CD14-positive monocyte (primary cell): ENCODE measurements at regions not wholly inside any gene's neighbourhood (a gene's known extent, or its start where the extent isn't known, plus 50 kb on each side); places are given as distances from the start of the nearest gene placed in this dataset.

Experiments
- DNase-seq, 3 donors: peaks; one replicate each; pipeline ENCODE4 v3.0.0-alpha.2; 2011 to 2022
- H2AFZ ChIP-seq: 2 replicates; pipeline ENCODE4 v1.6.0; 2012; ENCODE audit warnings: mild to moderate bottlenecking, low read depth, low read length, inconsistent platforms; ENCODE audit not compliant: insufficient read depth, poor library complexity, severe bottlenecking
- H3K27ac ChIP-seq, 2 donors: 1 replicate in 1 of 2; 2 replicates in 1 of 2; pipeline ENCODE4 v1.5.1; 2012 to 2013; ENCODE audit warnings: low read length in 2 of 2, control low read depth in 1 of 2, inconsistent platforms in 1 of 2, low read depth in 1 of 2, mild to moderate bottlenecking in 1 of 2
- H3K27me3 ChIP-seq, 2 donors: one replicate each; pipeline versions ENCODE4 v1.6.0 to v1.6.1; 2011 to 2013; ENCODE audit warnings: low read length in 2 of 2; ENCODE audit not compliant: control insufficient read depth in 2 of 2, insufficient read depth in 2 of 2
- H3K36me3 ChIP-seq, 2 donors: replicated peaks in 1 of 2; 1 replicate in 1 of 2; 2 replicates in 1 of 2; pipeline versions ENCODE4 v1.5.1 to v1.6.1; 2012 to 2013; ENCODE audit warnings: low read length in 2 of 2, control low read depth in 1 of 2, inconsistent platforms in 1 of 2, mild to moderate bottlenecking in 1 of 2; ENCODE audit not compliant: insufficient read depth in 2 of 2, control insufficient read depth in 1 of 2
- H3K4me1 ChIP-seq, 2 donors: 1 replicate in 1 of 2; 2 replicates in 1 of 2; pipeline versions ENCODE4 v1.5.1 to v1.6.1; 2012 to 2013; ENCODE audit warnings: low read length in 2 of 2, control low read depth in 1 of 2, inconsistent platforms in 1 of 2, mild to moderate bottlenecking in 1 of 2, moderate library complexity in 1 of 2; ENCODE audit not compliant: insufficient read depth in 2 of 2, control insufficient read depth in 1 of 2
- H3K4me2 ChIP-seq: replicated peaks from 2 replicates; pipeline ENCODE3; 2012; ENCODE audit warnings: low read length, moderate library complexity, mild to moderate bottlenecking; ENCODE audit not compliant: poor library complexity, severe bottlenecking; ENCODE audit errors: extremely low read depth
- H3K4me3 ChIP-seq, 3 experiments: fragments of 200-600 bp in 1 of 3; sonication (generic) in 1 of 3; replicated peaks in 1 of 3; 1 replicate in 2 of 3; 2 replicates in 1 of 3; pipeline ENCODE4 v1.5.1; 2011 to 2013; ENCODE audit warnings: low read length in 3 of 3, mild to moderate bottlenecking in 3 of 3, control low read depth in 2 of 3, low read depth in 2 of 3, inconsistent platforms in 1 of 3, moderate library complexity in 1 of 3
- H3K79me2 ChIP-seq: 2 replicates; pipeline ENCODE4 v1.6.0; 2012; ENCODE audit warnings: mild to moderate bottlenecking, control low read depth, inconsistent platforms, low read length, moderate library complexity; ENCODE audit not compliant: insufficient read depth
- H3K9ac ChIP-seq: 2 replicates; pipeline ENCODE4 v1.6.0; 2017; ENCODE audit warnings: low read length, mild to moderate bottlenecking; ENCODE audit not compliant: insufficient read depth, poor library complexity, severe bottlenecking
- H3K9me3 ChIP-seq, 2 donors: replicated peaks in 1 of 2; 1 replicate in 1 of 2; 2 replicates in 1 of 2; pipeline versions ENCODE4 v1.5.1 to v1.6.1; 2012 to 2013; ENCODE audit warnings: low read length in 2 of 2, control low read depth in 1 of 2; ENCODE audit not compliant: control insufficient read depth in 1 of 2, insufficient read depth in 1 of 2
- H4K20me1 ChIP-seq: 2 replicates; pipeline ENCODE4 v1.6.0; 2012; ENCODE audit warnings: mild to moderate bottlenecking, low read length, control low read depth, moderate library complexity; ENCODE audit not compliant: insufficient read depth
- H3K27ac Mint-ChIP-seq, 7 donors: one replicate each; pipeline ENCODE4 v1.8.0; 2020; ENCODE audit warnings: mild to moderate bottlenecking in 7 of 7, mixed read lengths in 7 of 7, moderate library complexity in 6 of 7, inconsistent platforms in 2 of 7
- H3K27me3 Mint-ChIP-seq, 3 donors: one replicate each; pipeline ENCODE4 v1.8.0; 2021 to 2022; ENCODE audit warnings: low read depth in 3 of 3, mild to moderate bottlenecking in 3 of 3, mixed read lengths in 3 of 3, moderate library complexity in 3 of 3, inconsistent platforms in 1 of 3
- H3K36me3 Mint-ChIP-seq, 2 donors: one replicate each; pipeline ENCODE4 v1.8.0; 2020; ENCODE audit warnings: mixed read lengths in 2 of 2, inconsistent platforms in 1 of 2, mild to moderate bottlenecking in 1 of 2
- H3K4me1 Mint-ChIP-seq: one replicate; pipeline ENCODE4 v1.8.0; 2020; ENCODE audit warnings: mild to moderate bottlenecking, mixed read lengths
- H3K4me3 Mint-ChIP-seq, 2 donors: one replicate each; pipeline ENCODE4 v1.8.0; 2020; ENCODE audit warnings: mild to moderate bottlenecking in 2 of 2, mixed read lengths in 2 of 2, moderate library complexity in 1 of 2
- H3K9me3 Mint-ChIP-seq, 7 donors: one replicate each; pipeline ENCODE4 v1.8.0; 2020 to 2022; ENCODE audit warnings: mixed read lengths in 7 of 7, mild to moderate bottlenecking in 6 of 7, moderate library complexity in 6 of 7, inconsistent platforms in 2 of 7
- WGBS: methylation state at CpG from one replicate; pipeline ENCODE4 v1.1.5; 2013; ENCODE audit warnings: missing lambda C conversion rate; ENCODE audit not compliant: insufficient coverage; 5-methylcytosine and 5-hydroxymethylcytosine counted together
- intact Hi-C, 2 donors: fragments of 100-400 bp; cut with micrococcal nuclease; formaldehyde crosslinking; loops; one replicate each; pipeline versions ENCODE4 v1.15.0 to v1.15.1; 2023
- TF ChIP-seq, protein P1 (sequence below): fragments of 200-600 bp; IDR thresholded peaks from one replicate; pipeline ENCODE4 v1.8.0; 2022; ENCODE audit warnings: antibody characterized with exemption, mild to moderate bottlenecking

DNA sequence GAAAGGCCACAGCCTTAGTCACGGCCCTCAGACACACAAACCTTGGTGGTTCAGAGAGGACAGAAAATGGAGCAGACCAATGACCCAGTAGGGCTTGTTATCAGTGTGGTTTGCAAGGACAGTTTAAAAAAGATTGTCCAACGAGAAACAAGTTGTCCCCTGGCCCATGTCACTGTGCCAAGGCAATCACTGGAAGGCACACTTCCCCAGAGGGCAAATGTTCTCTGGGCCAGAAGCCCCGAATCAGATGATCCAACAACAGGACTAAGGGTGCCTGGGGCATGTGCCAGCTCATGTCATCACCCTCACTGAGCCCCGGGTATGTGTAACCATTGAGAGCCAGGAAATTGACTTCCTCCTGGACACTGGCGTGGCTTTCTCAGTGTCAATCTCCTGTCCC lies 950.1 kb upstream of the CTNND2 start:
- Histone ChIP-seq H3K27ac (no peak overlapping the region), H2AFZ (no peak overlapping the region), H3K4me3 (no peak overlapping the region), H3K9ac (no peak overlapping the region), H3K9me3 (peaks cover 9 to 16% of the 10 kb centered on the region in 2 donors), H3K79me2 (no peaks in the 10 kb centered on the region), H4K20me1 (no peaks in the 10 kb centered on the region), H3K4me1 (no peaks in the 10 kb centered on the region), H3K36me3 (no peaks in the 10 kb centered on the region), H3K4me2 (no peak overlapping the region), H3K27me3 (no peaks in the 10 kb centered on the region)
- TF ChIP-seq, protein P1, sequence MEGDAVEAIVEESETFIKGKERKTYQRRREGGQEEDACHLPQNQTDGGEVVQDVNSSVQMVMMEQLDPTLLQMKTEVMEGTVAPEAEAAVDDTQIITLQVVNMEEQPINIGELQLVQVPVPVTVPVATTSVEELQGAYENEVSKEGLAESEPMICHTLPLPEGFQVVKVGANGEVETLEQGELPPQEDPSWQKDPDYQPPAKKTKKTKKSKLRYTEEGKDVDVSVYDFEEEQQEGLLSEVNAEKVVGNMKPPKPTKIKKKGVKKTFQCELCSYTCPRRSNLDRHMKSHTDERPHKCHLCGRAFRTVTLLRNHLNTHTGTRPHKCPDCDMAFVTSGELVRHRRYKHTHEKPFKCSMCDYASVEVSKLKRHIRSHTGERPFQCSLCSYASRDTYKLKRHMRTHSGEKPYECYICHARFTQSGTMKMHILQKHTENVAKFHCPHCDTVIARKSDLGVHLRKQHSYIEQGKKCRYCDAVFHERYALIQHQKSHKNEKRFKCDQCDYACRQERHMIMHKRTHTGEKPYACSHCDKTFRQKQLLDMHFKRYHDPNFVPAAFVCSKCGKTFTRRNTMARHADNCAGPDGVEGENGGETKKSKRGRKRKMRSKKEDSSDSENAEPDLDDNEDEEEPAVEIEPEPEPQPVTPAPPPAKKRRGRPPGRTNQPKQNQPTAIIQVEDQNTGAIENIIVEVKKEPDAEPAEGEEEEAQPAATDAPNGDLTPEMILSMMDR: no peak
- intact Hi-C loops: no loop called here
- no peak overlapping the region for H3K4me3 Mint-ChIP-seq
- H3K27me3 Mint-ChIP-seq: no peaks in the 10 kb centered on the region
- H3K36me3 Mint-ChIP-seq: no peaks in the 10 kb centered on the region
- no peaks in the 10 kb centered on the region for H3K4me1 Mint-ChIP-seq
- H3K27ac Mint-ChIP-seq: no peak overlapping the region
- 74% methylated on average over 4 of the region's 5 CpGs for WGBS
- peaks cover 3 to 20% (median 11%) of the 10 kb centered on the region in 7 donors for H3K9me3 Mint-ChIP-seq
- no peak for DNase-seq

DNA sequence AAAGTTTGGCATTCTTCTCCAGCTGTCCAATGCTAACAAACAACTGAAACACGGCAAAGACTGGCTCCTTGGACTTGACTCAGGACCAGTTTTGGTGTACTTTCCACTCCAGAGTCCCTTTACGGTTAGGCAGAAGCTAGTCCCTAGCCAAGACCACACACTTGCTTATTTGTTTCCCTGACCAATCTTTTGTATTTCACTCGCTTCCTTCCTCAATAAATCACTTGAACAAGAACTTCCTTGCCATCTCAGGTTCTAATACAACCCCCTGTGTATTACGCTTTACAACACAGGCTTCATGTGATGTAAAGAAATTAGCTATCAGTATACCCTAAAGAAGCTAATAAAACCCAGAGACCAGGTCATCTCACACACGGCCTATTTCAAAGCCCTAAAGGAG lies 947.5 kb upstream of the CTNND2 start:
- H3K9ac ChIP-seq: no peak overlapping the region
- no peaks in the 10 kb centered on the region for H3K36me3 ChIP-seq
- 15% methylated on average over 2 of the region's 5 CpGs for WGBS
- Mint-ChIP-seq H3K4me1 (no peaks in the 10 kb centered on the region), H3K9me3 (peaks cover 3 to 11% (median 5%) of the 10 kb centered on the region in 7 donors), H3K36me3 (no peaks in the 10 kb centered on the region), H3K4me3 (no peak overlapping the region), H3K27me3 (no peaks in the 10 kb centered on the region), H3K27ac (no peak overlapping the region)
- intact Hi-C loops: no loop called here
- no peak for DNase-seq
- H3K79me2 ChIP-seq: no peaks in the 10 kb centered on the region
- no peak overlapping the region for H2AFZ ChIP-seq
- H3K27me3 ChIP-seq: no peaks in the 10 kb centered on the region
- no peak overlapping the region for H3K27ac ChIP-seq
- no peaks in the 10 kb centered on the region for H4K20me1 ChIP-seq
- TF ChIP-seq, protein P1: no peak
- no peaks in the 10 kb centered on the region for H3K9me3 ChIP-seq
- no peaks in the 10 kb centered on the region for H3K4me1 ChIP-seq
- H3K4me3 ChIP-seq: no peak overlapping the region
- no peak overlapping the region for H3K4me2 ChIP-seq
